ENCODE measurements at regions not wholly inside any gene's neighbourhood (a gene's known extent, or its start where the extent isn't known, plus 50 kb on each side); places are given as distances from the start of the nearest gene placed in this dataset.

GRCh38 chr4:32440391-32440790 is 1720.2 kb downstream of the PCDH7 start:
- no peak for TF ChIP-seq EZH2 (IDR thresholded peaks at IDR 0.05; ENCODE audit: low read length, missing control alignments)
- no peak for TF ChIP-seq CTCF (conservative IDR thresholded peaks at IDR 0.05 in 1 of 2, IDR thresholded peaks at IDR 0.05 in 1 of 2; ENCODE audit: low read depth in 1 of 2, low read length in 2 of 2)
- H3K4me2 ChIP-seq (ENCODE audit: extremely low read depth, insufficient read depth, low read length) = no peak overlapping the region
- H3K36me3 ChIP-seq (ENCODE audit: control insufficient read depth, insufficient read depth, low read length) = no peaks in the 10 kb centered on the region
- no peak overlapping the region for H3K4me3 ChIP-seq (replicated peaks in 1 of 4; ENCODE audit: control extremely low read depth in 1 of 4, insufficient read depth in 1 of 4, low read depth in 3 of 4, low read length in 4 of 4)
- H4K20me1 ChIP-seq (ENCODE audit: control insufficient read depth, extremely low read depth, insufficient read depth, low read length) = no peaks in the 10 kb centered on the region
- H3K27ac ChIP-seq (ENCODE audit: insufficient read depth, low read length) = no peak overlapping the region
- H3K79me2 ChIP-seq (ENCODE audit: control insufficient read depth, insufficient read depth, low read length) = no peaks in the 10 kb centered on the region
- DNase-seq (ENCODE audit: low read depth in 2 of 2) = peak in 1 of 2 donors; percentile 3
- no peak overlapping the region for H3K9ac ChIP-seq (ENCODE audit: insufficient read depth, low read length)
- no peaks in the 10 kb centered on the region for H3K4me1 ChIP-seq (ENCODE audit: control insufficient read depth, extremely low read depth, insufficient read depth, low read length)
- no peak overlapping the region for H2AFZ ChIP-seq (ENCODE audit: low read length)
- H3K9me3 ChIP-seq (ENCODE audit: control insufficient read depth, insufficient read depth, low read depth, low read length) = no peaks in the 10 kb centered on the region
- no peaks in the 10 kb centered on the region for H3K27me3 ChIP-seq (ENCODE audit: control insufficient read depth, insufficient read depth, low read length)

GRCh38 chr4:32454482-32454881 is 1734.3 kb downstream of the PCDH7 start:
- no peaks in the 10 kb centered on the region for H3K9me3 ChIP-seq (ENCODE audit: control insufficient read depth, insufficient read depth, low read depth, low read length)
- no peak overlapping the region for H3K9ac ChIP-seq (ENCODE audit: insufficient read depth, low read length)
- no peaks in the 10 kb centered on the region for H3K27me3 ChIP-seq (ENCODE audit: control insufficient read depth, insufficient read depth, low read length)
- TF ChIP-seq EZH2 (IDR thresholded peaks at IDR 0.05; ENCODE audit: low read length, missing control alignments) (no peak), CTCF (conservative IDR thresholded peaks at IDR 0.05 in 1 of 2, IDR thresholded peaks at IDR 0.05 in 1 of 2; ENCODE audit: low read depth in 1 of 2, low read length in 2 of 2) (no peak)
- no peaks in the 10 kb centered on the region for H3K79me2 ChIP-seq (ENCODE audit: control insufficient read depth, insufficient read depth, low read length)
- H3K4me3 ChIP-seq (replicated peaks in 1 of 4; ENCODE audit: control extremely low read depth in 1 of 4, insufficient read depth in 1 of 4, low read depth in 3 of 4, low read length in 4 of 4) = no peak overlapping the region
- no peaks in the 10 kb centered on the region for H4K20me1 ChIP-seq (ENCODE audit: control insufficient read depth, extremely low read depth, insufficient read depth, low read length)
- no peak overlapping the region for H2AFZ ChIP-seq (ENCODE audit: low read length)
- H3K36me3 ChIP-seq (ENCODE audit: control insufficient read depth, insufficient read depth, low read length) = no peaks in the 10 kb centered on the region
- H3K27ac ChIP-seq (ENCODE audit: insufficient read depth, low read length) = no peak overlapping the region
- DNase-seq (ENCODE audit: low read depth in 2 of 2) = no peak
- no peak overlapping the region for H3K4me2 ChIP-seq (ENCODE audit: extremely low read depth, insufficient read depth, low read length)
- no peaks in the 10 kb centered on the region for H3K4me1 ChIP-seq (ENCODE audit: control insufficient read depth, extremely low read depth, insufficient read depth, low read length)

GRCh38 chr4:32455231-32455630 is 1735.1 kb downstream of the PCDH7 start:
- Histone ChIP-seq H3K27me3 (ENCODE audit: control insufficient read depth, insufficient read depth, low read length) (no peaks in the 10 kb centered on the region), H3K4me1 (ENCODE audit: control insufficient read depth, extremely low read depth, insufficient read depth, low read length) (no peaks in the 10 kb centered on the region), H4K20me1 (ENCODE audit: control insufficient read depth, extremely low read depth, insufficient read depth, low read length) (no peaks in the 10 kb centered on the region), H3K79me2 (ENCODE audit: control insufficient read depth, insufficient read depth, low read length) (no peaks in the 10 kb centered on the region), H3K9ac (ENCODE audit: insufficient read depth, low read length) (no peak overlapping the region), H3K36me3 (ENCODE audit: control insufficient read depth, insufficient read depth, low read length) (no peaks in the 10 kb centered on the region), H2AFZ (ENCODE audit: low read length) (no peak overlapping the region), H3K4me2 (ENCODE audit: extremely low read depth, insufficient read depth, low read length) (no peak overlapping the region), H3K4me3 (replicated peaks in 1 of 4; ENCODE audit: control extremely low read depth in 1 of 4, insufficient read depth in 1 of 4, low read depth in 3 of 4, low read length in 4 of 4) (no peak overlapping the region), H3K27ac (ENCODE audit: insufficient read depth, low read length) (no peak overlapping the region), H3K9me3 (ENCODE audit: control insufficient read depth, insufficient read depth, low read depth, low read length) (no peaks in the 10 kb centered on the region)
- peak in 1 of 2 donors; percentile 64 for DNase-seq (ENCODE audit: low read depth in 2 of 2)
- TF ChIP-seq EZH2 (IDR thresholded peaks at IDR 0.05; ENCODE audit: low read length, missing control alignments) (no peak), CTCF (conservative IDR thresholded peaks at IDR 0.05 in 1 of 2, IDR thresholded peaks at IDR 0.05 in 1 of 2; ENCODE audit: low read depth in 1 of 2, low read length in 2 of 2) (no peak)

All from fibroblast of lung (primary cell).